ENCODE measurements at regions not wholly inside any gene's neighbourhood (a gene's known extent, or its start where the extent isn't known, plus 50 kb on each side); places are given as distances from the start of the nearest gene placed in this dataset.

DNA sequence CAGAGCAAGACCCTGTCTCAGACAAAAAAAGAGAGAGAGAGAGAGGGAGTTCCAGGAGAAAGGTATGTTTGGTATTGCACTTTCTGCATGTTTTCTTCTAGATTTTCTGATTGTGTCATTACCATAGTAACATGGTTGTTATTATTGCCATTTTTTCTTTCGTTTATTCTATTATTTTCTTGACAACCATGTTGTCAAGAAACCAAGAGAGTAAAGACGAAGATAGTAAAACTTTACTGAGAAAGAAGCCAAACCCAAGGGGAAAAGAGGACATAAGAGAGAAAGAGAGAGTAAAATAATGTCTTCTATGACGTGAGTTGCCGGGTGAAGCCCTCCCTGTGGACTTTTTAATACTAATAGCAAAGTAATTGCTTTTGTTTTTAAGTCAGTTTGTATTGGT is 1186.0 kb upstream of the SEL1L start:
- DNase-seq (ENCODE audit: low read depth), result no peak

DNA sequence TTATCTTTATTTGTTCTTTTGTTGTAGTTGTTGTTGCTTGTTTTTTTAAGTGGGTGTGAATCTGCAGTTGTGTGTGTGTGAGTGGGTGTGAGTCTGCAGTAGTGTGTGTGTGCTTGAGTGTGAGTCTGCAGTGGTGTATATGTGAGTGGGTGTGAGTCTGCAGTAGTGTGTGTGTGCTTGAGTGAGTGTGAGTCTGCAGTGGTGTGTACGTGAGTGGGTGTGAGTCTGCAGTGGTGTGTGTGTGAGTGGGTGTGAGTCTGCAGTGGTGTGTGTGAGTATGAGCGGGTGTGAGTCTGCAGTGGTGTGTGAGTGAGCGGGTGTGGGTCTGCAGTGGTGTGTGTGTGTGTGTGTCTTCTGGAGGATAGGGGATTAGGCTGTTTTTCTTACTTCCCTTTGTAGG is 1186.8 kb upstream of the SEL1L start:
- DNase-seq (ENCODE audit: low read depth), result no peak

DNA sequence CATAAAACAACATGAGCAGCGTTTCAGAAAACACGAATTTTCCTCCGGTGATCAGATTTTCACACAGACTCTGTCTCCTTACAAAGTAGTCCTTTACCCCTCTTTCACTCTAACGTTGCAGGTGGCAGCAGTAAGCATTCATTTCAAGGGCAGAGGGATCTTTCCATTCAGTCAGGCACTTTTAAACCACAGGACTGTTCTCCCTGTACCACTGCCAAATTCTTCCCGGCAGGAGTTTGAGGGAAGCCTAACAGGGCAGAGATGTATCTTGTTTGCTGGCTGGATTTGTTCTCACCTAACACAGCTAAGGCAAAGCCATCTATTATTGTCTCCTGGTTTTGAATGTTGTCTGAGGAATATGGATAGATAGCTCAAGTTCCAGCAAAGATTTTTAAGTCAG is 1187.3 kb upstream of the SEL1L start:
- no peak for DNase-seq (ENCODE audit: low read depth)

- DNase-seq (ENCODE audit: low read depth), result no peak
Observed at GRCh38 chr14:82724316-82724715, 1190.7 kb upstream of the SEL1L start.

DNA sequence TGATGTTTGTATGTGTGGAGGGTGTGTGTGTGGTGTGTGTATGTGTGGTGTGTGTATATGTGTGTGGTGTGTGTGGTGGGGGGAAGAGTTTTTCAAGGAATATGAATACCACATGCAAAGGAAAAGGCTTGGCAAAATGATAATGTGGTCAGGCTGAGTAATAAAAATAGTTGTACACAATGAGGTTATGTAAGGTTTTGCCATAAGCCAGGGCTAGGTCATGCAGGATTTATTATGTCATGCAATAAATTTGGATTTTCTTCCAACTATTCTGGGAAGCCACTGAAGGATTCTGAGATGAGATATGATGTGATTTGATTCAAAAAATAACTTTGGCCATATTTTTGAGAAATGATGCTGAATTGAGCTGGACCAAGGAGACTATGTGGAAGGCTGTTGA is 1191.6 kb upstream of the SEL1L start:
- no peak for DNase-seq (ENCODE audit: low read depth)

- no peak for DNase-seq (ENCODE audit: low read depth)
Observed at GRCh38 chr14:82731526-82731925, 1197.9 kb upstream of the SEL1L start.

DNA sequence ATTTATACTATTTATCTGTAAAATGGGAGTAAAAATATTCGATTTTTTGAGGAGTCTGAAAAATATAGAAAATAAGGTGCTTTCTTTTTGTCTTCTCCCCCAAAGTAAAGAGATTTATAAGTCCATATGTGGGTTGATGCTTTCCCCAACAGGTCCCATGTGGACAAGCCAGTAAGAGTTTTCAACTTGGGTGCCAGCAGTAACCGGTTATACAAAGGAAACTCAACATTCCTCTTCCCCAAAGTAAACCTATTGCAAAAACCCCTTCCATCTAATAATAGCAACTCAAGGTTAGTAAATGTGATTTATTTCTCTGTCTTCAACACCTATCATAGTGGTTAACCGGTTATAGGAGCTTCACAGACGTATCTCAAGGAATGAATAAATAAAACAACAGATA is 1206.9 kb upstream of the SEL1L start:
- DNase-seq (ENCODE audit: low read depth), result no peak

GRCh38 chr14:82755476-82755875 is 1221.8 kb upstream of the SEL1L start:
- DNase-seq (ENCODE audit: low read depth), result no peak

DNA sequence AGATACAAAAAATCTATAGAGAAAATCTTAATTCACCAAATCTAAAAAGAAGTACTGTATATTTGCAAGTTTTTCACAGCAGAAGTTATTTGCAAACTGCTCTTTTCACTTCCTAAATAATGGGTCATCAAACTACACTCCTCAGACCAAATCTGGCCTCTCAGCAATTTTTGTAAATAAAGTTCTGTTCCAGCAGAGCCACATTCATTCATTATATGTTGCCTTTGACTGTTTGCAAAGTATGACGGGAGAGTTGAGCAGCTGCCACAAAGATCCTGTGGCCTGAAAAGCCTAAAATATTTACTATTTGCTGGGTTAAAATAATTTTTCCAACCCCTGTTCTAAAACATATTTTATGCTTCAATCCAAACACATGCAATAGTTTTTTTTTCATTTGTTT is 1222.3 kb upstream of the SEL1L start:
- DNase-seq (ENCODE audit: low read depth), result no peak

- DNase-seq (ENCODE audit: low read depth), result no peak
Observed at GRCh38 chr14:82757776-82758175, 1224.1 kb upstream of the SEL1L start.

- no peak for DNase-seq (ENCODE audit: low read depth)
Observed at GRCh38 chr14:82759656-82760055, 1226.0 kb upstream of the SEL1L start.

DNA sequence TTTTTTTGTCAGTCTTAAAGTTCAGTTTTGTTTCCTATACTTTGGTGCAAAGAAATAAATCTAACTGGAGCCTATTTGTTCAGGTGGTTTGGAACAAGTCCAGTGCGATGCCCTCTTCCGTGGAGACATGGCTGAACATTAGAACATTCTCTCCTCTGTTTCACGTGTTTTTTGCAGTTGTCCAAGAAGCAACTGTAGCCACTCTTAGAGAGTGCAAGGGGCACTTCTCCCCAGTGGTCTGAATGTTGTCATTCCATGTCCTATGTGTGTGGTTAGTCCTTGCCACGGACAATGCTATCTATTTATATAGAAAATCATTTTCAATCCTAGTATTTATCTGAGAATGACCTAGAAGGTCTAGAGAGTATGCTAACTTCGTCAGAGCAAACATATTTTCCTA is 1232.5 kb upstream of the SEL1L start:
- DNase-seq (ENCODE audit: low read depth), result no peak

DNA sequence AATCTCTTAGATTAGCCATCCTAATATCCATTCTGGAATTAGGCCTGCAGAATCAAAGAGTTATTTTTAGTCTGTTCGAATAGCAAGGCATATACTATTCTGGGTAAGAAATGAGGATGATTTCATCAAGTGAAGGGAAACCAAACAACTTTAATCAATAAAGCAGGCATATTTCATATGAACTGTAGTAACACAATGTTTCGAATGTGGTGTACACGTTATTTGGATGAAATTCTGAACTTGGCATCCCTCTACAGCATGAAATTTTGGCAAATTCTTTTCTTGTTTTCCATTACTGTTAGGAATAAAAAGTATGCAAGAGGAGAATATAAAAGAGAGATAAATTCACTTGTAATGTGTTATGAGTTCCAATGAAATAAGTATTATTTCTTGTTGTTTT is 1233.3 kb upstream of the SEL1L start:
- DNase-seq (ENCODE audit: low read depth), result no peak

GRCh38 chr14:82776958-82777357 is 1243.3 kb upstream of the SEL1L start:
- no peak for DNase-seq (ENCODE audit: low read depth)

DNA sequence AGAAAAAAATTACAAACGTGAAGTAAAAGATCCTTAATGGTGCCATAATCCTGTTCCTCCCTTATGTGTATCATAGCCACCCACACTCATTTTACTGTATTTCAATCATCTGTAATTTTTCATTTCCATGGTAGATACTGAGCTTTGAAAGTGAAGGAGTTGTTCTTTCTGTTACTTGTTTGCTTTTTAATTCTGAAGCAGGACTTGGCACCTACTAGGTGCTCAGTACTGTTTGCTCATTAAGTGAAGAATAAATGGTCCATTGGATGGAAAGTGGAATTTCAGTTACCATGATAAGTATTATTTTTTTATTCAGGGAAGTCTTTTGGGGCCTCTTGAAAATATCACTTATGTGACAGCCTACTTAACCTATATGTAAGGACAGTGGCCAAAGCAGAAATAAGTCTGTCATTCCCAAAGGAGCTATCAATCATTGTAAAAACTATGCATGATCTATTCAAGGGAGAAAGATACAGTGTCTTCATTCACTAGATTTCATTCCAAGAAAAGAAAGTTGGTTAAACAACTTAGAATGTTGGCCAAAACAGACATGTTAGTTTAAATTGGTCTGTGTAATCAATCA is 1244.4 kb upstream of the SEL1L start:
- no peak for DNase-seq (ENCODE audit: low read depth)

DNA sequence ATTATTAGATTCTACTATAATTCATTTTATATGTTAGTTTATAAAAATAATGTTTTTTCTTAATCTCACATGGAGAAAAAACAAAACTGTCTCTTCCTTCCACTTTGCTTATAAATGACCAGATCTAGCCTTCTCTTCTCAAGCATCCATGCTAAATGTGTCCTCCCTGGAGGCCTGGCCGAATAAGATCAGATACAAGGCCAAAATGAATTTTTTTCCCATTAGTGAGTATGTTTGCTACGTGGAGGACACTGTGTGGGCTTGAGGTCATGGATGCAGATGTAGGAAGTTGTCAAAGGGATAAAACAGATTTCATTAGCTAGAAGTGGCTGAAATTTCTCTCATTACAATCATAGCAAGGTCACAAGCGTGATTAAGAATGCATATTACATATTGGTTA is 1244.9 kb upstream of the SEL1L start:
- DNase-seq (ENCODE audit: low read depth), result no peak

GRCh38 chr14:82779301-82779700 is 1245.6 kb upstream of the SEL1L start:
- DNase-seq (ENCODE audit: low read depth), result no peak

DNA sequence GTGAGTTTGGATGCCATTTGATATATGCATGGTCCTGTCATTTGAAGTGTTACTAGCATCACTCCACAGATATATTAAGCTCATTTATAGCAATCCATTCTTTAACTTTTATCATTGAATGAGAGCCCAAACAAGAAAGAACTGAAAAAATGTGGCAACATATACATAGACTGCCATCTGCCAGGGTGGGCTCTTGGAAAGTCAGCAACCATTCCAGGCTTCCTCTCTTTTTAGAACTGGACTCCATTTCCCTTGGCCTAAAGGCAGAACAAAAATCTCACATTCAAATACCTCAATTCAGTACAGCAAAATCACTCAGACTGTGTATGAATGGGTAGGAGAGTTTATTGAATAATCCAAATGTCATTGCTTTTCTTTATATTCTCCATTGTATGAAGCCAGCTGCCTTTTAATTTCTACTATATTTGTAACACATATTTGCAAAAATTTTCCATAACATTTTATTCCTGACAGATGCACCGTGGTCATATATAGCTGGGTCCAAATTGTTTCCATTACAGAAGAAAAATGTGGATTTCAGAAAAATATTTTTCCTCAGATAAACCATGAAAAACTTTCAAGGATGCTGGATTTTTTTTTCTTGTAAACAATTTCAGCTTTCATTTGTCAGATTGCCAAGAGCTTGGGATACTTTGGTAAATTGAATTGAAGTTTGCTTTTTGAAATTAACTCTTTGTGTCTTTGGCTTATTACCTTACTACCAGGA is 1252.3 kb upstream of the SEL1L start:
- no peak for DNase-seq (ENCODE audit: low read depth)

GRCh38 chr14:82786483-82786880 is 1252.8 kb upstream of the SEL1L start:
- DNase-seq (ENCODE audit: low read depth), result no peak

- DNase-seq (ENCODE audit: low read depth), result no peak
Observed at GRCh38 chr14:82796086-82796485, 1262.4 kb upstream of the SEL1L start.

GRCh38 chr14:82798276-82798675 is 1264.6 kb upstream of the SEL1L start:
- DNase-seq (ENCODE audit: low read depth), result no peak

DNA sequence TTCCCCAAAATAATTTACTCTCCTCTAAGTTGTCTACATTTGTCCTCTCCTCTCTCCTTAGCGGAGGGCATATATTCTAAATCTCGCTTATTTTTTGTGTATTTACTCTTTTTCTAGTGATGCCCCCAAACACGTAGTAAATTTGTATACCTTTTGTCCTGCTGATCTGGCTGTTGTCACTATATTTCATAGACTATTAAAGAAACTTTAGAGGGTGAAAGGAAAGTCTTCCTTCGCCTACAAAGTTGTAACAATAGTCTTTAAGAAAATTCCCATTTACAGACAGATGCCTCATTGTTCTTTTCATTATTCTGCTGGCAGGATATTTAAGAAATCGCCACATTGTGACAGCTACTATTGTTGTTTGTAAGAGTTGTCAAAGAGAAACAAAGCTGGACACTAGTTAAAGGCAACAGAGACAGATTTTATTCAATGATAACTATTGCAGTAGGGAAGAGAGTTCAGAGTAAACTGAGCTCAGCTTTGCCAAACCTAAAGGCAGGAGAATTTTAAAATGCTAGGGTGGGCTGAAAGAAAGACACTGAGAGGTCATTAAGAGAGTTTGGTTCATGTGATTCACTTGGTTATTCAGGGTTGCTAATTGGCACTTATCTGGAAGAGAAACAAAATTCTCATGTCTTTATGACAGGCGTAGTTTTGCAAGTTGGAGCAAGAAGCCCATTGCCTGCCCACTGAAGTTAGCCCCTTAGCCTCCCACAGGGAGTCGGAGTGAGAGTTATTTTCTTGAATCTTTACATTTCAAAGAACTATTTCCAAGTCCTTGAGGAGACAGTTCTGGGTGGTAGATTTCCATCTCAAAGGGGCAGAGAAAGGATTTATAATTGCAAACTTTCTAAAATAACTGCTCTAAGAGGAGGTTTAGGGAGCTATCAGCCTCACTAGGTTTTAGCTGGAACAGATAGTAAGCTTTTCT is 1272.5 kb upstream of the SEL1L start:
- DNase-seq (ENCODE audit: low read depth), result no peak

DNA sequence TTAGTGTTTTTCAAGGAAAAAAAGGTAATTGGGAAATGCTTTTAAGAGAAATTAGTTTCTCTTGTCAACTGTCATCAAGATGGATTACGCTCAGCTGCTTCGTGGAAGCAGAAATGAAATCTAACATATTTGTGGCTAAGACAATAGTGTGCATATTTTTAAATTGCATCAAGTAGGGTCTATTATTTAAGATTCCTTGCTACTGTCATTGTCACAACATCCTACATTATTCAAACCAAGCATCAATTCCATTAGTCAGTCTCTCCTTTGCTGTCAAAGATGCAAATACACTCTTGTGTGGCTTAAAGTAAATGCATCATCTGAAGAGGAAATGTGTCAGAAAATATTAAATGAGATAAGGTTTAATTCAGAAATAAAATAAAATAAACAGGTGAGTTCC is 1277.6 kb upstream of the SEL1L start:
- no peak for DNase-seq (ENCODE audit: low read depth)
